Coronary artery (tissue), 2 donors: ENCODE measurements at regions not wholly inside any gene's neighbourhood (a gene's known extent, or its start where the extent isn't known, plus 50 kb on each side); places are given as distances from the start of the nearest gene placed in this dataset.
"Not testable (repeated sequence)": the region's sequence is repeated elsewhere in the genome, so short reads cannot be mapped to it uniquely, and the experiment has no call there.

Experiments used
- DNase-seq: peaks from one replicate; pipeline ENCODE4 v3.0.0-alpha.2; 2017; ENCODE audit warnings: low spot score
- H3K27ac ChIP-seq, 2 donors: fragments of 200-600 bp; sonication (generic); one replicate each; pipeline ENCODE4 v1.5.1; 2016 to 2019
- H3K4me3 ChIP-seq: fragments of 200-600 bp; sonication (generic); 2 replicates; pipeline ENCODE4 v1.5.1; 2016; ENCODE audit warnings: mild to moderate bottlenecking, moderate library complexity
- CTCF ChIP-seq: fragments of 200-600 bp; sonication (generic); IDR thresholded peaks from one replicate; pipeline ENCODE4 v1.5.1; 2019; ENCODE audit warnings: antibody characterized with exemption

DNA sequence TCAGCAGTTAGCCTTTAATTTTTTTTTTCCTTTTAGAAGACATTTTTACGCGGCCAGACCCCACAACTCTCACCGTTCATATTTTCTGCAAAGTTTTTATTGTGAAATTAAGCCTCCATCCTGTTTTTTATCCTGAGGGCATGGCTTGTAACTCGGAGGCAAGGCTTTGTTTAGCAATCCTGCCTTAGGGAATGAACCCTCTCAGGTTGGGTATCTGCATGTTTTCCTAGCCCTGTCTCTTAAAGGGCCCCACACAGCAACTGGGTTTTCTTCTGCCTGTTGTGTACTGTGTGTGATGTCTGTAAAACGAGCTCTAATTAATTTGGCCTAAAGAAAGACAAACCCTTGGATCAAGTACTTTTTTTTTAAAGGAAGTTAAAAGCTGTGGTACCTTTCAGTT is 130.2 kb upstream of the COBL start:
- H3K27ac ChIP-seq: no peak overlapping the region
- H3K4me3 ChIP-seq: no peak overlapping the region
- no peak for DNase-seq
- TF ChIP-seq CTCF: no peak

DNA sequence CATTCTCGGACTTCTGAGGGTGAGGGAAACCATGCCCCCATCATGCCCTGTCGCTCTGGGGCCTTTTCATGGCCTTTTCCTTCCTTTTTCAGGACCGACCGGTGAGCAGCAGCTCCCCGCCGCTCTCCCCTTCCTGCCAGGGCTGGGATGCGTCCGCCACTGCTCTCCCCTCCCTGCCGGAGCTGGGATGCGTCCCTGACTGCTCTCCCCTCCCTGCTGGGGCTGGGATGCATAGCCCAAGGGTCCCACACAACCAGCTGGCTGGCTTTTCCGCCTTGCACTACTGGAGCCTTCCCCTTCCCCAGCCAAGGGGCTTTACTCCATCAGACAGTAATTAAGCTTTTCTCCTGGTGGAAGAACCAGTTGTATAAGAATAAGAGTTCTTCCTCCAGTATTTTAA is 129.7 kb upstream of the COBL start:
- H3K4me3 ChIP-seq: no peak overlapping the region
- no peak for DNase-seq
- no peak overlapping the region for H3K27ac ChIP-seq
- TF ChIP-seq CTCF: no peak

DNA sequence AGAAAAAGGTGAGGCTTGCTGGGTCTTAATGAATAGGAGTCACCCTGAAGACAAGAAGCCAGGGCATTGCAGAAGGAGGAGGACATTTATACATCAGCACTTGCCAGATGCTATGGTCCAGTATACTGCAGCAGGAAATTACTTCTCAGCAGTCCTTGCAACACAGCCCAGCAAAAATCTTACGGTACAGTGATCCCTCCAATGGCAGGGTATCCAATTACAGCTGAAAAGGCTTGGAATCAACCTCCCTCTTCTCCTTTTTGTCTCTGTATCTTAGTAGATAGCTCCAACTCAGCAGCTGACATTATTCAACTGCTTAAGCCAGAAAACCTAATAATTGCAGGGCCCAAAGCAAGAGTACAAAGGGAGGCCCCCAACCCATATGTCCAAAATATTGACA is 128.3 kb upstream of the COBL start:
- TF ChIP-seq CTCF: no peak
- no peak for DNase-seq
- H3K4me3 ChIP-seq: no peak overlapping the region
- H3K27ac ChIP-seq: no peak overlapping the region

DNA sequence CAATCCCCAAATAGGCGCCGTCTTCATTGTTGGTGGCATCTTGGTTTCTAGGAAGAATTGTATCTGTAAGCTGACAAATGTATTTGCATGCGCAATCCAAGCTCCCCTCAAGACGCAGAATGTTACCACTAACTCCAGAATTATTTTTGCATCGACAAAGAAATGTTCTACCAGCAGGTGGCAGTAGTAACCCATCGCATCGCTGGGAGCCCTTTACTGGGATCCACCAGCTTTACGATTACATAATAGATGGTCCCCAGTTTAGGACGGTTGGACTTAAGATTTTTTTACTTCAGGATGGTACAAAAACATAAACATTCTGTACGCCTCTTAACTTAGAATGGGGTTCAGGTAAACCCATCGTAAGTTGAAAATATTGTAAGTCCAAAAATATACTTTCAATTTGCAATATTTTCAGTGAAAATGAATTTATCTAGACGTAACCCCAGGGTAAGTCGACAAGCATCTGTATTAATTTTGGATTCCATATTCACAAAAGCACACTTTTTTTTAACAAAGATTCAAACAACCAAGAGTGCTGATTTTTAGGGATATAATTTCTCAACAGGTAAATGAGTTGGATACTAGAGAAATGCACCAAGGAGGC is 114.0 kb upstream of the COBL start:
- Histone ChIP-seq H3K4me3 (peak overlapping the region; percentile 28), H3K27ac (no peak overlapping the region)
- peak; percentile 52 for TF ChIP-seq CTCF
- DNase-seq: no peak

- Histone ChIP-seq H3K4me3 (no peak overlapping the region), H3K27ac (no peak overlapping the region)
- no peak for TF ChIP-seq CTCF
- no peak for DNase-seq
These were observed 111.7 kb upstream of the COBL start for GRCh38 chr7:51428217-51428887.

DNA sequence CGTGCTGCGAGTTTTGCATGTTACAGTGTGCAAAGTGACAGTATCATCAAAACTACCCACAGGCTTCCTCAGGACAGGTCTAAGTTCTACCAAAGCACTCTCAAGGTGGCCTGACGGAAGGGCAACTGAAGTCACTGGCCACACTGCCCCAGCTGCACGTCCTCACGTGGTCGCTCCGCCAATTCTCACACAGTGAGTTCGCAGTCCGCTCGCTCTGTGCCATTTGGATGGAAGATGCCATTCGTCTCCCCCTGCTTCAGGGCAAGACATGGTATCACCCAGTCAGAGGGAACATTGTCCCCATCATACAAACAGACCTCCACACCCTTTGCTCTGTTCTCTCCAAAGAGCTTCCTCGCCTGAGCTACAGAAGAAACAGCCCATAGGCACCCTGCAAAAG is 109.6 kb upstream of the COBL start:
- H3K4me3 ChIP-seq: no peak overlapping the region
- H3K27ac ChIP-seq: no peak overlapping the region
- no peak for TF ChIP-seq CTCF
- DNase-seq: no peak

- H3K27ac ChIP-seq, H3K4me3 ChIP-seq, DNase-seq: not testable (repeated sequence)
These were observed 93.3 kb upstream of the COBL start for GRCh38 chr7:51409934-51410333.

DNA sequence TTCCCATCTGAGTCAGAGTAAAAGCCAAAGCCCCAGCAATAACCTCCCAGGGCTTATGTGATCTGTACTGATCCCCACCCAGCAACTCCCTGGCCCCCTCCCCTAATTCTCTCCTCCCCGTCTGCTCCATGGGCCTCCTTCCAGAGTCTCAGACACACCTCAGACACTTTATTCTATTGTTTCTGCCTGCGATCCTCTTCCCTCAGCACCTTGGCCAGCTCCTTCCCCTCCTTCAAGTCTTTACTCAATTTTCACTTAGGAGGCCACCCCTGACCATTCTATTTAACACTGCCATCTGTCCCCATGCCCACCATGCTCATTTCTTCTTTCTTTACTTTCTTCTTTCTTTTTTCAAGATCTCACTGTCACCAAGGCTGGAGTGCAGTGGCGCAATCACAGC is 81.0 kb upstream of the COBL start:
- not testable (repeated sequence) for H3K4me3 ChIP-seq, H3K27ac ChIP-seq, DNase-seq

DNA sequence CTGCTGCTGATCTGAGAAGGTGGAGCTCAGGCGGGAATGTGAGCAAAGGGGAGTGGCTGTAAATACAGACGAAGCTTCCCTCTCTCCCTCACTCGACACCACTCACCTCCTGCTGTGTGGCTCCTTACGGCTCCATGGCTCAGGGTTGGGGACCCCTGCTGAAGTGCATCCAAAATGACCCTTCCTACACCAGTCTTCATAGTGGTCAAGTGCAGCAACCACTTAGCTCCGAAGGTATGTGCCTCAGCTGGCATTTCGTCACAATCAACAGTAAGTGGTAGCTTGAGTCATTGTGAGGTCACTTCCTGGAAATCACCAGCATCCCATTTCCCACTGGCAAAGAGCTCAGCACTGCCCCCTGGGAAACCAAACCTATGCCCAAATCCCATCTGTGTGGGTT is 76.4 kb upstream of the COBL start:
- DNase-seq, H3K4me3 ChIP-seq, H3K27ac ChIP-seq: not testable (repeated sequence)

DNA sequence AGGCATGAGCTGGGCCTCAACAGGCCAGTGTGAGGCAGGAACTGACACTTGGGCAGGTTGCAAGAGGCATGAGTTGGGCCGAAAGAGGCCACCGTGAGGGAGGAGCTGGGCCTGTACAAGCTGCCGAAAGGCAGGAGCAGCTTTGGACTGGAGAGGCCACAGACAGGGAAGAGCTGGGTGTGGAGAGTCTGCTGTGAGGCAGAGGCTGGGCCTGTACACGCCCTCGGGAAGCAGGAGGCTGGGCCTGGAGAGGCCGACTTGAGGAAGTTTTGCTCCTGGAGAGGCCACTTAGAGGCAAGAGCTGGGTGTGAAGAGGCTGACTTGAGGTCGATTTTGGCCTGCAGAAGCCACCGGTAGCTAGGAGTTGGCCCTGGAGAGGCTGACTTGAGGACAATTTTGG is 73.3 kb upstream of the COBL start:
- H3K27ac ChIP-seq, DNase-seq, H3K4me3 ChIP-seq: not testable (repeated sequence)

- H3K4me3 ChIP-seq, H3K27ac ChIP-seq, DNase-seq: not testable (repeated sequence)
These were observed 72.7 kb upstream of the COBL start for GRCh38 chr7:51389216-51389812.

GRCh38 chr7:51388241-51388640 is 71.6 kb upstream of the COBL start:
- DNase-seq, H3K4me3 ChIP-seq, H3K27ac ChIP-seq: not testable (repeated sequence)
